Dedifferentiated amniotic fluid mesenchymal stem cell (primary cell): ENCODE measurements at regions not wholly inside any gene's neighbourhood (a gene's known extent, or its start where the extent isn't known, plus 50 kb on each side); places are given as distances from the start of the nearest gene placed in this dataset.
A peak's percentile ranks its signal among the peaks of the same experiment; 100 is the strongest.

ENCODE experiments used
- DNase-seq: peaks from one replicate; pipeline ENCODE4 v3.0.0-alpha.2; 2016; ENCODE audit errors: extremely low spot score

- no peak for DNase-seq
Measured at GRCh38 chr2:160630801-160631590, 137.4 kb upstream of the RBMS1 start.

DNA sequence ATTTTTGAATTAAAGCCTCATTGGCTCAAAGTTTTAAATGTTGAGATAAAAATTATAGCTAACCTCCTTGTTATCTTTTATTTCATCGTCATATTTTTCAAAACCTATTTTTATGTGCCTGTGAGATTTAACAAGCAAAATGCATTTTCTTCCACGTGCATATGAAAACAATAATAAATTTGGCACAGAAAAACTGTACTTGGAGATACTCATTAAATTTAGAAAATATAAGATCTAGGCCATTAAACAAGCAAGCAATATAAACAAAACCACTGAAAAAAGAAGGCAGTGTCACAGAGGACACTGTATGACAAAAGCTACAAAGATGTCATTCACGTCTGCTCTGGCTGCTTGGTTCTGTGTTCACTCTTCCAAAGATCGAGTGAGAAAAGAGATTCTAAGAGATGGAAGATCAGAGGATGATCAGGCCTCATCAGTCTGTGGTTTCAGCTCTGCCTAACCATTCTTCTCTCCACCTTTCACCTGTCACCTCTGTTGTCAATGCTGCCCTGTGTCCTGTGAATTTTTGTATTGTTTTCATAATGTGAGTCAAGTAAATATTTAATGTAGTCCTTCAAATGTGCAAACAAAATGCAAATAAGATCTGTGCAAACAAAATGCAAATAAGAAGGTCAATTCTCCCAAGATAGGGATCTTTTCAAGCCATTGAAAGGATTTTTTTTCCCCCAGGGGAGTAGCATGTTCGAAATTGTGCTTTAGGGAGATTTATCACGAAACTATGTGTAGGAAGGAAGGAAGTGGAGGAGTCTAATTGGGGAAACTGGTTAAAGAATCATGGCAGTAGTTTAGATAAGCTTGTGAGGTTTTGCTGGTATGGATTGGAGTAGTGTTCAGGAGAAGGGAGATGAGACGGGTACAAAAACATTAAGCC lies 138.7 kb upstream of the RBMS1 start:
- DNase-seq: no peak

GRCh38 chr2:160634436-160634835 lies 140.8 kb upstream of the RBMS1 start:
- no peak for DNase-seq

GRCh38 chr2:160635488-160635887 lies 141.9 kb upstream of the RBMS1 start:
- DNase-seq: no peak

GRCh38 chr2:160639472-160639871 lies 145.9 kb upstream of the RBMS1 start:
- DNase-seq: no peak

DNA sequence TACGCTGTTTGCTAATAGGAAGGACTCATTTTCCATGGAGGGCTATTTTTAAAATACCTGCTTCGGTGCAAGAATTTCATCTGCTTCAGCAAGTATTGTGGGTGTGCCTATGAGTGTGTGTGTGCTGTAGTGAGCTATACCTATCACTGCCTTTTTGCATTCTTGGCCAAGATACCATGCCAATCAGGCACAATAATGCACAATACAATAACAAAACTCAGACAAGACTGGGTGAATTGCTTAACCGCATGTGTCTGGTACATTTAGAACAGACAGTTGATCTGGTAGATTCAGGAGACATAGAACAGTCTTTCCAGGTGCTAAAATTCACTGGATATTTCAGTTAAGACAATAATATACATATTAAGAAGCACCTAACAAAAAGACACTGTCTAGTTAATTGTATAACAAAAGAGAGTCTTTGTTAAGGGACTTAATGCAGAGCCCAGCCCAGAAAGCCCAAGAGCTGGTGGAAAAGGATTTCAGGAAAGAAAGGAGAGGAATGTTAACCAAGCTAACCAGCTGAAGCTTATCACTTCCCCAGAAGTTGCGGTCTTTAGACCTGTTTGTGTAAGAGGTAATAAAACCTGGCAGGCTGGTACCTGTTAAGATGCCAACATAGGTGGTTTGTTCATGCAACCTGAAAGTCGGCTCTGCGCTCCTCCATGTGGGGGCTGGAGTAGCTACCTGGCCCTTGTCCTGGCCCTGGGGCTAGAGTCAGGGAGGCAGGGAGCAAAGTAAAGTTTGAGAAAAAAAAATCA lies 153.3 kb upstream of the RBMS1 start:
- no peak for DNase-seq

DNA sequence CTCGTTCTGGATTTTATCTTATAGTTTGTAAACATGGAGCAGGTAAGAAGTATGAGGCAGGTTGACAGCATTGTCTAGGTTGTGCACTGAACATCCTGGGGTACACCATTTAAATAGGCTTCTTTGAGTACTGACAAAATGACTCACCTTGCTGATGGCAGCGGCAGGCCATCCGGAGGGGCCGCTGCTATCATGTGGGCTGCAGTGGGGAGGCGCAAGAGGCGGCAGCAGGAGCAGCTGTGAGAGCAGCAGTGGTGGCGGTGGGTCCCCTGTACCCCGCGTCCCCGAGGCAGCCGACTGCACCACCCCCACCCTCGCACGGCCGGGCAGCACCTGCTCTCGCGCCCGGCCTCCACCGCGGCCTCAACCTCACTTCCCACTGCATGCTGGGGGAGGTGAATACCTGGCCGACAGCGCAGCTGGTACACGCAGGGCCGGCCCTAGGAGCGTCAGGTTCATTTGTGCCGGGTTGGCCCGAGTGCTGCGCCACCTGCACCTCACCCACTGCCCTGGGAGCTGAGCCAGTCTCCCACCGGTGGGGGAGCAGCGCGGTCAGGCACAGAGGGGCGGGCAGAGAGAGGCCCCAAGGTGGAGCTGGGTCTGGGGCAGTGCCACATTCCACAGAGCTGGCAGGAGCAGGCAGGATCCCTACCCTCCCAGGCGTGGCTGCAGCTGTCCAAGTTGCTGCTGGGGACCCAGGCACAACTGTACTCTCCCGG lies 154.5 kb upstream of the RBMS1 start:
- DNase-seq: no peak

DNA sequence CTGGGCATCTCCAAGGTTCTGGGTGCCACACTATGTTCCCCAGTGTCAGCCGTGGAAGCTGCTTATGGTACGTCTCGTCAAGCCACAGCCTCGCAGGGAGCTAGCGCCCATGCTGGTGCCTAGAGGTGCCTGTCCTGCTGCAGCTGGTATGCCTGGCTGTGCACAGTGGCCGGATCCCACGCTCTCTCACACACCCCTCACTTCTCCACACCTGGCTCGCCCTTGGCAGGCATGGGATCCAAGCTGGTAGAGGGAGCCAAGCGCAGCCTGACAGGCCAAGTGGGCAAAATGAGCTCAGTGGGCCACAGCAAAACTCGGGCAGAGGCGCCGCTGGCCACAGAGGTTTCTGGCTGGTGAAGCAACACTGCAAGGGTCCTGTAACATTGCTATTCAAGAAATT lies 156.1 kb upstream of the RBMS1 start:
- no peak for DNase-seq

DNA sequence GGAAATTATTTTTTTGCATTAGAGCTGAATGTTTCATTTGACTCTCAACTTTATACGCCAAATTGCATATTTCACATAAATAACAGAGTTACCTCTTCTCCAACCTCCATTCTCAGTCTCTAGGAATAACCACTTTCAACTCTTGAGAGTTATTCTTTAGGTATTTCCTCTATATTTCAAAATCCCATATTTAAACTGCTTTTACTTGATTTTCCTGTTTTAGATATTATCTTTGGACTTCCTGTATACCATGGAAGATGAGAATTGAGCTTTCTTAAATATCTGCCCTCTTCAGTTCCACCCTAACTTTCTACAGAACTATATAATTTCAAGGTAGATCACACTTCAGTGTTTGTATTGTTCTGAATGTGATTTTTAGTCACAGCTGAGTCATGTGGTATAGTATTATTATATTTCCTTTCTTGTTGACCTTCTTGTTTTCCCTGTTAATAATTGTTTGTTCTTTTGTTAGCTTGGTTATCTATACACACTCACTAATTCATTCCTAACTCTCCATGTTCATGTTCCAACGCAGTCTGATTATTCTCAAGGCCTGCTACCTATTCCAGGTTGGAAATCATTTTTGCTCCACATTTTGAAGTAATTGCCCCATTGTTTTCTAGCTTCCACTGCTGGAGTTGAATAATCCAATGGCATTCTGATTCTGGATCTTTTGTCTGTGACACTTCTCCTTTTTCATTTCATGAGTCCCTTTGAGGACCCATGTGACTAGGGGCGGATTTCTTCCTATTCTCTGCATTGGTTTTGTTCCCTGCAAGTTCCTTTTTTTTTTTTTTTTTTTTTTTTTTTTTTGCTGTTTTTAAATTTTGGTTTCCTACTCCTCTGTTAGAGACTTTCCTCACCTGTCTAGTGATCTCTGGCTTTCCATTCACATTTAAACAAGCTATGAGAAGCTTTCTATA lies 156.8 kb upstream of the RBMS1 start:
- no peak for DNase-seq

DNA sequence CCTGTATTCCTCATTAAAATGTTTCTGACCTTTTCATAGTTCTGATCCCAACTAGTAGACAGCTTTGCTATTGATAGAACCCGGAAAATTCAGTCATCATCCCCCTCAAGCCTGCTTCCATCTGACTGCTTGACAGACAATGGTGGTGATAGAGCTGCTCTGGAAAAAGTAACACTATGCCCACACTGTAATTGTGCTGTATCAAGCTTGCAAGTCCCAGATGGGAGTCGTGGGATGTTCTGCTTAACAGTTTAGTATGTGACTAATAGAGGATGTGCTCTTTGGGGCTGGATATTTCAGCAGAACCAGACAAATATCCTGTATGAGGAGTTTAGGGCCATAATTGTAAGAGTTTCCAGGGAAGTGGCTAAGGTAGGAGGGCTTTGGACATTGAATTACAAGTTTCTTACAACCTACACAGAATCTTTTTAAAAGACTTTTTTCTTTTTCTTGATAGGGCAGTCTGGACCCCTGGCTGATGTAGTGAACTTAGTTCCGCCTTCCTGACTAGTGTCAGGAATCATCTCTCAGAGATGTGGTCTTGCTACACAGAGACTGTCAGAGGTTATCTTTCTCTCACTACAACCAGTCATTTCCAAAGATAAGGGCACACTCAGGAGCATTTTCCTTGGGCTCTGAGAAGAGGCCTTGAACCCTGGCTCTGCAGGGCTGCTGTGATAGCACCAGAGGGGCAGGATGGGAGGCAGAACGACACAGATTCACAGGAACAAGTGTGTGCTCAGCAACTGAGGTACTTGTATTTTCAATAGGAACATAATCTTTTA lies 158.0 kb upstream of the RBMS1 start:
- no peak for DNase-seq

- no peak for DNase-seq
Measured at GRCh38 chr2:160652236-160652635, 158.6 kb upstream of the RBMS1 start.

- no peak for DNase-seq
Measured at GRCh38 chr2:160657196-160657595, 163.6 kb upstream of the RBMS1 start.

DNA sequence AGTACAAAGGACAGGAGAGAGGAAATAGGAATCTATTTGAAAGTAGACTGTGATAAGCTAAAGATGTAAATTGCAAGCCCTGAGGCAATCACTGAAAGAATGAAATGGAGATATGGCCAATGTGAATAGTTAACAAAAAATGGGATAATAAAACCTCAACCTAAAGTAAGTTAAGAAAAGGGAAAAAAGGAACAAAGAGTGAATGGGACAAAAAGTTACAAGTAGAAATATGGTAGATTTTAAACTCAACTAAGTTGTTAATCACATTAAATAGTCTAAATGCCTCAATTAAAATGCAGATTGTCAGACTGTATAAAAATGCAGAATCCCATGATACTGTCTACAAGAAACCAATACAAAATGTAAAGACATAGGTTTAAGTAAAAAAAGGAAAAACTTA lies 165.2 kb upstream of the RBMS1 start:
- DNase-seq: no peak

GRCh38 chr2:160660741-160661140 lies 167.1 kb upstream of the RBMS1 start:
- no peak for DNase-seq

DNA sequence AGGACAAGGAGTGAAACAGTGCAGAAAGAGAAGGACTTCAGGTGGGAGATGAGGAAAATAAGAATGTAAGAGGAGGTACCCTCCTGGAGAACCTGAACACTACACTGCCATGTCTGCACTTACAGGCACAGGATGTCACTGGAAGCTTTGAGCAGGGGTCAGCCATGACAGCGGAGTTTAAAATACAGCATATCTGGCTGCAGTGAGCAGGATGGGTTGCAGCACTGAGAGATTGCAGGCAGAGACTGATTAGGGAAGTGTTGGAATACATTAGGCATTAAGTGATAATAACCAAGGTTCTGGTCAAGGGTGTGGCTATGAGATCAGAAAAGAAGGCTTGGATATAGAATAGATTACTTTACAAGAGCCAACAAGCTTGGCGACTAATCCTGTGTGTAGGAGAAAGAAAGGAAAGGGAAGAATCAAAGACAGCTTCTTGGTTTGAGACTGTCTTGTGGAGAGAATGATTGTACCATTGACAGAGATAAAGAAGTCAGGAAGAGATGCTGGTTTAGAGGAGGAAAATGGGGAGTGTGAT lies 171.1 kb upstream of the RBMS1 start:
- no peak for DNase-seq

DNA sequence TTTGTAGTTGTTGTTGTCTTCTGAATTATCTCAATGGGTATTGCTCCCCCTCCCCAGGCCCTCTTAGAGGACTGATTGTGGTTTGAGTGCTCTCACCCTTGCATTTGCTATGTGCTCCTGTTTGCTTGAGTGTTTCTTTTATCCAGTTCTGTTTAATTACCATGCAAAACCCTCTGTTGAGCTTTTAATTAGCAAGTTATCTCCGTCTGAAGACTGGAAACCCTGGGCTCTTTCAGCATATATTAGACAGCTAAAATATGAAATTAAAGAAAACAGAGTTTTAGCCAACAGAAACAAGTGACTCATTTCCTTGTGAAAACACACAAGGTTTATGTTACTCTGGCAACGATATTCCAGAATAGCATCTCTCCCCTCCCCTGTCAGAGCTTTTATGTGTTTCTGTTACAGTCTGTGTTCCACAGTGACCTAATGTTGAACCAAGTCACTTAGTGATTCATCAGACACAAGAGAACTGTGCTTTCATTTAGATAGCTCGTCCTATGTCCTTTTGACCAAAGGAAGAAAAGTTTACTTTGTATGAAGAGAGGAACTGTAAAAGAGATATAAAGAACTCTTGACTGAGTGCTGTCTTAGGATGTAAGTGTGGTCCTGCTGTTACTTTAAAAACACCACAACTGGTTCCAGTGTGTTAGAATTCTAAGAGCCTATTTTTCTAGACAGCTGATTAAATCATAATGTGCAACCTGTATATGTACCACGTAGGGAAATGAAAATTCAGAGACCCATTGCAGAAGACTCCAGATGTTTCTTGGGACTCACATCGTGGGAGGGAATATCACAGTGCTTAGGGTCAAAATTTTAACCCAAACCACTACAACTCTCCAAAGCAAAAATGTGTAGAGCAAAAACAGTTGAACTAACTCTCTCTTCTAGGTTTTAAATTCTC lies 172.8 kb upstream of the RBMS1 start:
- DNase-seq: peak; percentile 99

GRCh38 chr2:160667811-160668210 lies 174.2 kb upstream of the RBMS1 start:
- no peak for DNase-seq

DNA sequence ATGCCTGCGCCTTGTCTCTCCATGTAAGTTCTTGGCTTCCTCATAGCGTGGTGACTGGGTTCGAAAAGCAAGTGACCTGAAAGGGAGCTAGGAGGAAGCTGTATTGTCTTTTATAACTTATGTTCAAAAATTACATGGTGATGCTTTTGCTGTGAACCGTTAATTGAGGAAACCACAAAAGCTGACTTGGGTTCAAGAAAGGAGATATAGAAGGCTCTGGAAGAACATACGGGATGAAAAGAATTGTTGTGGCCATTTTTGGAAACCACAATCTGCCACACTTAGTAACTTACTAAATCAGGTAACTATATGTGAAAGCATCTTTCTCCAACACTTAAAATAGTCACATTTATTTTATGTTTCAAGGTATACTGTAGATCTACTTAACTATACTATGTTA lies 177.0 kb upstream of the RBMS1 start:
- no peak for DNase-seq
